ENCODE measurements at regions not wholly inside any gene's neighbourhood (a gene's known extent, or its start where the extent isn't known, plus 50 kb on each side); places are given as distances from the start of the nearest gene placed in this dataset.

DNA sequence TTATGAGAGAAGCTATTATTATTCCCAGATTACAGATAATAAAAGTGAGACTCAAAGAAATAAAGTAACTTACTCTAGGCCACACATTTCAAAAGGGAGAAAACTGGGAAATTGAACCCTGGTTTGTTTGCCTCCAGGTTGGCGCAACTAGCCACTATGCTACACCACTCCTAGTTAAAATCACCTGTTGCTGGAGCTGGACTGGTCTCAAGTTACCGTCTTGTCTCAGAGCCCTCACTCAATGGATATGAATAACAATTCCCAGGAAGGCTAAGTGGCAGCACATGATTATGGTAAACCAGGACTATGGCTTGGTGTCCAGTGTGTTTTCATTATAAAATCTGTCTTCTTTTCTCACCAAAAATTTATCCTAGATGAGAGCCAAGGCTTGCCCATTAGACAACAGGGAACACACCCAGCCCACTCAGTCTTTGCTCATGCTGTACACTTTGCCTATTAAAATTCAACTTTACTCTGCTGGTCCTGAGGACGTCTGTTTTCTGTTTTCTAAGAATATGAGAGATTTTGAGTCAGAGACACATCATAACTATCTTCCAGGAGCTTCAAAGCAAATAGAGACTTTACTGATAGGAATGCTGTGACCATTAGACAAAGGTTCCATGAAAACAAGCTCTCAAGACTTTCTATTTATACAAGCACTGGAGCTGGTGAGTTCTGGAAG is 58.1 kb downstream of the ADRB2 start:
- Histone ChIP-seq H3K4me1 (replicated peaks in 1 of 4; ENCODE audit: control insufficient read depth in 3 of 4, insufficient read depth in 4 of 4, low read length in 3 of 4) (no peaks in the 10 kb centered on the region), H3K79me2 (ENCODE audit: control insufficient read depth in 1 of 2, insufficient read depth in 2 of 2, low read length in 2 of 2) (no peaks in the 10 kb centered on the region), H3K56ac (replicated peaks; ENCODE audit: insufficient read length, low read depth, low read length) (no peak overlapping the region), H3K4ac (replicated peaks; ENCODE audit: insufficient read length, low read depth, low read length) (no peak overlapping the region), H3K4me2 (ENCODE audit: insufficient read depth in 1 of 2, low read depth in 2 of 2, low read length in 2 of 2) (no peak overlapping the region), H2AK5ac (ENCODE audit: low read depth, low read length) (no peak overlapping the region), H2BK20ac (ENCODE audit: low read length) (no peak overlapping the region), H3K36me3 (ENCODE audit: control insufficient read depth in 2 of 4, insufficient read depth in 4 of 4, low read length in 3 of 4) (no peaks in the 10 kb centered on the region), H3K18ac (ENCODE audit: extremely low read depth, low read length) (no peak overlapping the region), H3K4me3 (ENCODE audit: extremely low read depth in 1 of 4, insufficient read depth in 2 of 4, low read depth in 3 of 4, low read length in 4 of 4) (no peak overlapping the region), H4K8ac (ENCODE audit: extremely low read depth, insufficient read depth, low read length) (no peak overlapping the region), H3K9ac (replicated peaks in 1 of 4; ENCODE audit: extremely low read depth in 1 of 4, low read depth in 3 of 4, low read length in 3 of 4) (no peak overlapping the region), H4K5ac (ENCODE audit: insufficient read length, low read depth, low read length) (no peak overlapping the region), H3K9me3 (ENCODE audit: insufficient read depth in 2 of 2, low read depth in 1 of 2, low read length in 1 of 2) (no peaks in the 10 kb centered on the region), H3K27me3 (replicated peaks in 1 of 4; ENCODE audit: control insufficient read depth in 3 of 4, extremely low read depth in 1 of 4, insufficient read depth in 3 of 4, low read length in 3 of 4) (no peaks in the 10 kb centered on the region), H3K23ac (ENCODE audit: insufficient read length) (no peak overlapping the region), H2AFZ (ENCODE audit: low read length) (no peak overlapping the region), H3K14ac (ENCODE audit: insufficient read length) (no peak overlapping the region), H3K23me2 (ENCODE audit: low read depth, low read length) (no peaks in the 10 kb centered on the region), H2BK12ac (ENCODE audit: low read depth, low read length) (no peak overlapping the region), H2BK120ac (replicated peaks; ENCODE audit: low read depth, low read length) (no peak overlapping the region), H4K20me1 (replicated peaks in 1 of 2; ENCODE audit: control insufficient read depth in 1 of 2, insufficient read depth in 2 of 2, low read length in 2 of 2) (no peaks in the 10 kb centered on the region), H2BK15ac (ENCODE audit: low read length) (no peak overlapping the region), H3K79me1 (ENCODE audit: low read depth, low read length) (no peaks in the 10 kb centered on the region), H2BK5ac (ENCODE audit: low read depth, low read length) (no peak overlapping the region), H3K27ac (ENCODE audit: low read depth, low read length) (no peak overlapping the region), H4K91ac (replicated peaks; ENCODE audit: insufficient read length, low read length) (no peak overlapping the region)
- FAIRE-seq (no peak), DNase-seq (ENCODE audit: low read depth in 1 of 2, low spot score in 2 of 2) (no peak)
- ChIA-PET POLR2A (ENCODE audit: partially characterized antibody) (no interaction called here), CTCF (ENCODE audit: partially characterized antibody) (interaction anchor here (0.6 to 1.3 kb wide), 2 partner anchors 9 to 70 kb away, joined by 3 read pairs; no protein-coding TSS in a partner anchor)
- WGBS, 2 experiments (ENCODE audit: extremely low coverage in 1 of 2, insufficient coverage in 1 of 2, insufficient read length in 1 of 2, insufficient replicate concordance in 2 of 2, low coverage in 1 of 2, low lambda C conversion rate in 2 of 2, missing lambda C conversion rate in 1 of 2) = 85% methylated on average over 3 of the region's 3 CpGs; no CpG with 5 or more reads in 1 of the 2 experiments
- TF ChIP-seq POU5F1 (IDR thresholded peaks at IDR 0.05; ENCODE audit: low read depth, low read length) (no peak), TEAD4 (IDR thresholded peaks at IDR 0.05; ENCODE audit: low read depth, low read length) (no peak)

Data from H1 (cell line).